ENCODE measurements at regions not wholly inside any gene's neighbourhood (a gene's known extent, or its start where the extent isn't known, plus 50 kb on each side); places are given as distances from the start of the nearest gene placed in this dataset.
"Not testable (repeated sequence)": the region's sequence is repeated elsewhere in the genome, so short reads cannot be mapped to it uniquely, and the experiment has no call there.

- no peak for DNase-seq
Measured at GRCh38 chr15:29548006-29548405, 274.3 kb downstream of the TJP1 start.

GRCh38 chr15:29544513-29545128, 275.0 kb upstream of the NSMCE3 start:
- no peak for DNase-seq

GRCh38 chr15:29542994-29543393, 273.4 kb upstream of the NSMCE3 start:
- DNase-seq: no peak

- DNase-seq: no peak
Measured at GRCh38 chr15:29541309-29541708, 271.7 kb upstream of the NSMCE3 start.

GRCh38 chr15:29540479-29540878, 270.9 kb upstream of the NSMCE3 start:
- DNase-seq: no peak

GRCh38 chr15:29539736-29540135, 270.1 kb upstream of the NSMCE3 start:
- no peak for DNase-seq

- DNase-seq: no peak
Measured at GRCh38 chr15:29538044-29538443, 268.4 kb upstream of the NSMCE3 start.

GRCh38 chr15:29535952-29536351, 266.3 kb upstream of the NSMCE3 start:
- DNase-seq: no peak

- no peak for DNase-seq
Measured at GRCh38 chr15:29534378-29534777, 264.8 kb upstream of the NSMCE3 start.

- no peak for DNase-seq
Measured at GRCh38 chr15:29533647-29534046, 264.0 kb upstream of the NSMCE3 start.

GRCh38 chr15:29532296-29532695, 262.7 kb upstream of the NSMCE3 start:
- no peak for DNase-seq

GRCh38 chr15:29530966-29531365, 261.3 kb upstream of the NSMCE3 start:
- no peak for DNase-seq

- no peak for DNase-seq
Measured at GRCh38 chr15:29529043-29529442, 259.4 kb upstream of the NSMCE3 start.

GRCh38 chr15:29528276-29528675, 258.7 kb upstream of the NSMCE3 start:
- no peak for DNase-seq

GRCh38 chr15:29526802-29527201, 257.2 kb upstream of the NSMCE3 start:
- no peak for DNase-seq

- DNase-seq: no peak
Measured at GRCh38 chr15:29522373-29523276, 253.0 kb upstream of the NSMCE3 start.

GRCh38 chr15:29518442-29518841, 248.8 kb upstream of the NSMCE3 start:
- DNase-seq: no peak

- DNase-seq: no peak
Measured at GRCh38 chr15:29517829-29518228, 248.2 kb upstream of the NSMCE3 start.

- no peak for DNase-seq
Measured at GRCh38 chr15:29516929-29517328, 247.3 kb upstream of the NSMCE3 start.

GRCh38 chr15:29514926-29515325, 245.3 kb upstream of the NSMCE3 start:
- DNase-seq: no peak

GRCh38 chr15:29511663-29512062, 242.0 kb upstream of the NSMCE3 start:
- DNase-seq: no peak

- not testable (repeated sequence) for DNase-seq
Measured at GRCh38 chr15:29505535-29505934, 235.9 kb upstream of the NSMCE3 start.

- no peak for DNase-seq
Measured at GRCh38 chr15:29490747-29491471, 221.3 kb upstream of the NSMCE3 start.

GRCh38 chr15:29480949-29481348, 211.3 kb upstream of the NSMCE3 start:
- DNase-seq: no peak
